HG03558 (cell line): ENCODE measurements at regions not wholly inside any gene's neighbourhood (a gene's known extent, or its start where the extent isn't known, plus 50 kb on each side); places are given as distances from the start of the nearest gene placed in this dataset.
A peak's percentile ranks its signal among the peaks of the same experiment; 100 is the strongest.
"Not testable (repeated sequence)": the region's sequence is repeated elsewhere in the genome, so short reads cannot be mapped to it uniquely, and the experiment has no call there.

Experiments used
- ATAC-seq: cut with Tn5 transposase; IDR thresholded peaks from one replicate; pipeline ENCODE4 v1.9.1; 2021; ENCODE audit warnings: moderate number of reproducible peaks; ENCODE audit not compliant: unreplicated experiment; ENCODE audit errors: extremely low read depth

DNA sequence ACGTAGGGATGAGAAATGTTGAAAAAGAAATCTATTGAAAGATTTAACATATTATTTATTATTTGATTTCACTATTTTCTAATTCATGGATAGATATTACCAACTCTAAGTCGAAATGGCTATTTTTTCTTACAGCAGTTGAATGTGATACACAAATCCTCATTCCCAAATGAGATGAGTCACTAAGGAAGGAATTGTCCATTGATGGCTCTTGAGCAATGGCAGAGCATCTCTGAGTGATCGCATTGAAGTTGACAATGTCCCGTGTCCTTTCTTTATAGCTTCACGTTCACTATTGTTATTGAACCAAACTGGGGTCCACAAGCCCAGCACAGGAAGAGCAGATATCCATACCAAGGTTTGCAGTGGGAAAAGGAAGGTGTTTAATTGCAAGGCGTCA is 648.3 kb upstream of the SPRY2 start:
- no peak for ATAC-seq

DNA sequence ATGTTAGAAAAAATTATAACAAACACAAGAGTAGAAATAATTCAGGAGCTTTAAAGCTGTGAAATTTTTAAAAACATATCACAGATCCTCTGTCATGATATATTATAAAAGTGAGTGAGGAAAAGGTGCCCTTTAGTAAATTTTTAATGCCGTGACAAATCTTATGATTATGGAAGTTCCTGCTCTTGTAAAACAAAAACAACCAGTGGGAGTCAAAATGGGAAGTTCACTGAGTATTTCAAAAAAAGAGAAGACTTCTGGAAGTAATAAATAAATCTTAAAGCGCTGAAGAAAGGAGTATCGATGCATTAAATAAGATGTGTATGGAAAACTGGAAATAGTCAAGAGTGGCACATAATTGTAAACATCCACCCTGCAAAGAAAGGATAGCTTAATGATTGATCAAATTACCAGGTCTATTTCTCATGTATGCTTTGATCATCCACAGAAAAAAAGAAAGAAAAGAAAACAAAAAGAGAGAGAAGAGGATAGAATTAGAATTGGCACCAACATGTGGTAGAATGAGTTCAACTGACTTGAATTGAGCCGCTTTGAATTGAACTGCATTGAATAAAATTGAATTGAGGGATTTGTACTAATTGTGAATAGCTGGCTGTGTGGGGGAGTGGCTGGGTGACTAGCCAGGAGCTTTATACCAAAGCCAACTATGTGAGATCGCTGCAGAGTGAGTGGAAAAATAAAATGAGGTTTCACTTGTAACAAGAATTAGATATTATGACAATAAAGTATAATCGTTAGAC is 647.6 kb upstream of the SPRY2 start:
- ATAC-seq, result no peak

DNA sequence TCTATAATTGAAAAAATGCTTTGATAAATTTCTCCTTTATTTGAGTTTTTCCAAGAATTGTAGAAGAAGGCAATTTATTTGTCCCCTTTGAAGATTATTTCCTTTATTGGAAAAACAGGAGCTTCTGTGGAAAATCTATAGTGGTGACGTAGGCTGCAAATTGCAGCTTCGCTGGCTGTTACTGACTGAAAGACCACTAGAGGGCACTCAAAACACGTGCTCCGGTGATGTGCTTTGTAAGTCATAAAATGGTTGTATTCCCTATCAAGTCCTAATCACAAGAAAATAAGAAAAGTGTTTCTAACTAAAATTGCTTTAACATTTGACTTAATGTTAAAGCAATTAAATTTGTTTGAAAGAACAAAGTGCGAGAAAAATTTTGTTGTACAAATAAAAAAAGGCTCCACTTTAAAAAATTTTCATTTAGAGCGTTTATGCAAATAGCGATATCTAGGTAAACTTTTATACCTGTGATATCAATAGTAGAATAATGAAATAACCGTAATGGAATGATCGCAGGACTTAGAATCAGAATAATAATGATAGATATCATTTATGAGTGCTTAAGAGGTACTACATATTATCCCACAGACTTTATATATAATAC is 638.2 kb upstream of the SPRY2 start:
- ATAC-seq, result peak; percentile 90

DNA sequence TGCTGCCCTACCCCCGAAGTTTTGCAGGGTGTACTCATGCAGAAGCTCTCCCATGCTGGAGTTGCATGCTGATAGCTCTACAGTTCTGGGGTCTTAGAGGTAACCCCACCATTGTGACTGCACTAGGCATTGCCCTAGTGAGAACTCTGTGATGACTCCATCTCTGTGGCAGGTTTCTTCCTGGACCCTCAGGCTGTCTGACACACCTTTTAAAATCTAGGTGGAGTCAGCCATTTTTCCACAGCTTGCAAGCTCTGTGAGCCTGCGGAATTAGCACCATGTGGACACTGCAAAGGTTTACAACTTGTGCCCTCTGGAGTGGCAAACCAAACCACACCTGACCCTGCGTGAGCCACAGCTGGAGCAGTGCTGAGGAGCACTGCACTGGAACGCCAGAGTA is 636.2 kb upstream of the SPRY2 start:
- no peak for ATAC-seq

DNA sequence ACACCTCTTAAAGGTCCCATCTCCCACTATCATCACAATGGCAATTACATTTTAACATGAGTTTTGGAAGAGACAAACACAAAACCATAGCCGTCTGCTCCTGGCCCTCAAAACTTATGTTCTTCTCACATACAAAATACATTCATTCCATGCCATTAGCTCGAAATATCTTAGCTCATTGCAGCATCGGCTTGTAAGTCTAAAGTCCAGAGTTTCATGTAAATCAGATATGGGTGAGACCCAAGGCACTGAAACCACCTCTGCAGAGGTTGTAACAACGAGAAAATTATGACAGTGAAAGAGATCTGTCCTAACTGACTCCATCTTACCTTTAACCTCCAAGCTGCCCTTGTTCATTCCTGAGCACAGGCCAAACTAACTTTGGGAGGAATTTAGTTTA is 635.0 kb upstream of the SPRY2 start:
- ATAC-seq, result no peak

DNA sequence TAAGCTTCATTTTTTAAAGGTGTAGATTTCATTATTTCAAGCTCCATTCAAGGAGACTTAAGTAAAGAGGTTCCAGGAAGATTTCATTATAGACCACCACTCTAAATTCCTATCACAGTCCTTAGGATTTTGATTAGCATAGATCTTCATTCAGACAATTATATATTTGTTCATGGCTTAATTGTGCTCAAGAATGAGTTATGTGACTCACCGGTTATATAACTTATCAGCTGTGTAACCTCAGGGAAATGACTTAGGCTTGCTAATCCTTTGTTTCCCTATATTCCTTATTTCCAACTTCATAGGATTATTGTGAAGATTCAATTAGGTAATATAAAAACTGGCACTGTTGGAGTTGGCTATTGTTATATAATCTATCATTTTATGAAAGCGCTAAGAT is 632.8 kb upstream of the SPRY2 start:
- ATAC-seq, result no peak

DNA sequence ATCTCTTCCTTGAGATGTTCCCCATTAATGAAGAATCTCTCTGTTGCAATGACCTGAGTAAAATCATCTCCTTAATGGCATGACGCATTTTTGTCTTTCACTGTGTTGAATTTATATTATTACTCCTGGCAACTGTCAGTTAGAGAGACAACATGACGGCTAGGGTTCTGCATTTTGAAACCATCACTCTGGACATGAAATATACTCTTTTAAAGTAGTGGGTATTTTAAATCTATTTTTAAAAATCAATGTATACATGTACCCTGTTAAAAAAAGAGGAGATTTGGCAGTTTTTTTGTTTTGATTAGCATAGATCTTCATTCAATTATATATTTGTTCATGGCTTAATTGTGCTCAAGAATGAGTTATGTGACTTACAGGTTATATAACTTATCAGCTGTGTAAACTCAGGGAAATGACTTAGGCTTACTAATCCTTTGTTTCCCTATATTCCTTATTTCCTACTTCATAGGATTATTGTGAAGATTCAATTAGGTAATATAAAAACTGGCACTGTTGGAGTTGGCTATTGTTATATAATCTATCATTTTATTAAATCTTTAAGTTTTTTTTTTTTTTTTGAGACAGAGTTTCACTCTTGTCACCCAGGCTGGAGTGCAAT is 632.0 kb upstream of the SPRY2 start:
- no peak for ATAC-seq

DNA sequence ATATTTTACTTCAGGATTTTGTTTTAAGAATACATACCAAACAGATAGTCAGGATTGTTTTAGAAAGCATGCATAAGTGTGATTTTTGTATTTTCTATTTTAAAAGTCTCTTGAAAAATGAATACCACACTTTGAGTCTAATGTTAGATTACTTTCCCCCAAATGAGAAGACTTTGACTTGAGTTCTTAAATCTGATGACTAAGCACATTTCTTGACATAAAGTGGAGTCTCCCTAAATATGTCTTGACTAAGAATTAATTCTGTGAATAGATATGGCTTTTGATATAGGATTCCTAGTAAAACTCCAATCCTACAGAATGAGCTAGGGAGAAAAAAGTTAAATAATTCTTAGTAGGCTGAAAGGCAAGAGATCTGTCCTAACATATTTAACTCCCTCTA is 624.2 kb upstream of the SPRY2 start:
- no peak for ATAC-seq

DNA sequence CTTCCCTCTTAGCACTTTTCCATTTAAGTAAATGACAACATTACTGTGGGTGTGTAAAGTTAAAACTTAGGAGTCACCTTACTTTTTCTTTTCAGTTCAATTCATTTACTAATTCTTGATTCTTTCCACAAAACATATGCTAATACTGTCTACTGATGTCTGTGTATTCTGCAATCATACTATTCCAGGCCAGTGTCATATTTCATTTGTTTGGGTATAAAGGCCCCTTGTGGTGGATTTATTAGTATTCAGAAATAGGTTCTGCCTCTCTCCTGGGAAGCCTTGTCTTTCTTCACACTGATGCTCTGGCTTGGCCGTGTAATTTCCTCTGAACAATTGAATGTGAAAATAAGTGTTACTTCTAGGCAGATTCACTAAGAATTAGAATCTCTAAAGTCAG is 621.9 kb upstream of the SPRY2 start:
- ATAC-seq, result no peak

DNA sequence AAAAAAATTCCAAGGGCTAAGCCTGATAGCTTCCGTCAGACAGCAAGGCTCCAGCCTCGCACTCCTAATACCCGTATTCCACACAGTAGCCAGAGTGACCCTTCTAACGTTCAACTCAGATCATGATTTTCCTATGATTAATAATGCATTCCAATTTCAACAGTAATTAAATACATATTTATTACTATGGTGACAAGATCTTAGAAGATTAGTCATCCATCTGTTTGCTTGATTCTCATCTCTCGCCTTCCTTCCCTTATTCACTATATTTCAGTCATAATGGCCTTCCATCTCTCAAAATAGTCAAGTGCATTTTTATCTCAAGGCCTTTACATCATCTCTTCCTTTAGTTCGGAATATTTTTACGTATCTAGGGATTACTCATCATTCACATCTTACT is 621.2 kb upstream of the SPRY2 start:
- ATAC-seq, result no peak

DNA sequence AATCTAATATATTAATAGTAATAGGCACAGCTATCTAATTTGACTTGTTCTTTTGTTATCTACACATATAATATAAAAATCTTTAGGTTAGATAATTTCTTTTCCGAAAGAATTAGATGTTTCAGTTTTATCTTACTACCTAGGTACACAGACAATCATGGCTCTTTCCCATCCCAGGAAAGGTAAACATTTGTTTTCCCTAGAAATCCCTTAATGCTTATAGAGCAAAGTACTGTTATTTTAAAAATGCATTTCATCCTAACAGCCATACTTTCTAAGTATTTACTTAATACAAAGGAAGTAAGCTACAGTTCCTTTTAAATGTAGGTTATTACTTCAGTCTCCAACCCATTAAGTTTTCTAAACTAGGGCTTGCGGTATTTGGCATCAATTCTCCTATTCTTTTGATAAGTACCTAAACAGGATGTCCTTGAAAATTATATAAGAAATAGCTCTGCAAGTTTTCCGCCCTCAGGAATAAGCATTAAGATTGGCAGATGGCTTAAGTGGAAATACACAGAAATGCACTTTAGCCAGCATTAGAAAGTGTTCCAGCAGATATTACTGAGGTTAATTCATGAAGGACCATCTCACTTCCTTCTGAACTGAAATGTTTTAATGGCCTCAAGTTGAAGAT is 616.2 kb upstream of the SPRY2 start:
- ATAC-seq, result no peak

DNA sequence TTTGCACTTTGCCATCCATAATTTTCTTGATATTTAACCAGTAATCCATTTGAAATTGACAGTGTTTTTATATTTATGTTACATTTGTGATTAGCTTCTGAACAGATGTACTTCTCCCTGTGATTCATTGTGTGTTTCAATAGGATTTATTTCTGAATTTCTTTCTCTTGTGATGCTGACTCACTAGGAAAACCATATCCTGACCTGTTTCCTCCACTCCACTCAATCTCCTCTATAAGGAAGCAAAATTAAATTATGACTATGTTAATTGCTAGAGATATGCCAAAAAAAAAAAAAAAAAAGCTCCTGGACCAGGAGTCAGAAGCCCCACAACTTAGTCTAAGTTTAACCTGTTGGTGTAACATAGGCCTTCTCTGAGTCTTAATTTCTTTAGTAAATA is 614.6 kb upstream of the SPRY2 start:
- ATAC-seq, result no peak

DNA sequence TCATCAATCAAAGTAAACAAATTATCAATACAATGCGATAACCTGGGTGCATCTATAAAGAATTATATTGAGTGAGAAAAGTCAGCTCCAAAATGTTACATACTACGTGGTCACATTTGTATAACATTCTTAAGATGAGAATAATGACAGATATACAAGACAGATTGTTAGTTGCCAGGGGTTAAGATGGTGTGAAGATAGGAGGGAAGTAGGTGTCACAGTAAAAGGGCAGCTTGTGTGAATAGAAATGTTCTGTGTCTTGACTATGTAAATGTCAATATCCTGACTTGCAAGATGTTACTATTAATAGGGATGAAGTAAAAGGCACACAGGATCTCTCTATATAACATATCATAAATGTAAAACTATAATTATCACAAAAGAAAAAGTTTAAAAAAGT is 611.2 kb upstream of the SPRY2 start:
- ATAC-seq, result no peak

DNA sequence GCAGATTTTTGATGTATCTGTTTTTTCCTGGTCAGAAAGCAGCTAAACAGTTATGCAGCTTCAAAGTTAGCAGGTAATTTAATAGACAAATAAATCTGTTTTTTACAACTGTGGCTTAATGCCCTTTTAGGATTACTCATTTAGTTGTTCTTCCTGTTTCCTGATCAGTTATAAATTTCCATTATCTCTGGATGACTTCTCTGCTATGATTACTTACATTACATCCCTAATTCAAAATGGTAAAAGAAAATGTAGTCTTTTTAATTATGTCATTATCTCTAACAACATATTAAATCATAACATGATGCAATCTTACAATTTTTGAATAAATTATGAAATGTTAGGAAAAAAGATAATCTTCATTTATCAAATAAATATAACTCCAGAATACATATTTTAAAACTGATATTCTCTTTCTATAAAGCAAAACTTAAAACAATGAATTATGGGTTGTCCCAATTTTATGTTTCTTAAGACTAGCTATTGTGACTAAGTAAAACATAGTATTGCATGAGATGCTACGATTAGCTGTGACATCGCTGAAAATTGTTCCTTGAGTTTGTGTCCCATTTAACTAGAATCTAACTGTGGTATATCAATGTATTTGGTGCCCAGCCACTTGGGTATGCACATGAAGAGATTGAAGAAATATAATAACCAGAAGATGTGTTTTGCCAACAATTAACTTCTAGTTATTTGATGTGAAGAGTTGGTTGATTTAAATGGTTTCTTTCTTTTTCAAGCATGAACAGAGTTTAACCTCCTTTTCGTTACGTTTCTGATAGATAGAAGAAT is 605.3 kb upstream of the SPRY2 start:
- no peak for ATAC-seq

DNA sequence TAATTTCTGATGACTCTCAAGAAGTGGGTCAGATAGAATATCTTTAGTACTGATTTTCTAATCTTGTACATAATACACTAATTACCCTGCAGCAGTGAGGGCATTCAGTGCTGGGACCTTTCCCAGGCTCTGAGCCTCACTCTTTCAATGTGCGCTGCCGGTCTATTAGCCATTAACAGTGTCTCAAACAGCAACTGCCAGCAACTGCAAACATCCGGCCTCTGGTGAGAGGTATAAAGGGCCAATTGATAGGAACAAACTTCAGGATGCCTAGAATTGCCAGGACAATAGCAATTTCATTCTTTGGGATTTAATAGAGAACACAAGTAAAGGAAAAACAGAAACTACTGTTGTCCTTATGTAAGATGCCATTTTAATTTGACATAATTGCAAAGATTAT is 604.4 kb upstream of the SPRY2 start:
- no peak for ATAC-seq

DNA sequence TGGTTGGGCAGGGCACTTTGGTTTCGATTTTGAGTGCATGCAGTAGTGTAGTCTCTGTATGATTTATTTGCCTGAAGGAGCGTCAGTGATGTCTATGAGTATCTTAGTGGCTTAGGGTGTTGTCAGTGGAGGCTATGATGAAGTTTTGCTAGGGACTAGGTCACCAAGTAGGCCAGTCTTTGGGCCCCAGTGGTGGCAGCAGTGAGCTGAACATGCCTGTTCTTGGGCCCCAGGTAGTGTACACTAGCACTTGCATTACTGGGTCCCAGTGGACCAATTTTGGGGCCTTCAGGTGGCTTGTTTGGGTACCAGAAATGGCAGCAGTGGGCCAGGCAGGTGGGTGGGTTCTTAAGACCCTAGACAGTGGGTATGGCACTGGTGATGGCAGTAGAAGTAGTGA is 598.7 kb upstream of the SPRY2 start:
- ATAC-seq, result no peak

DNA sequence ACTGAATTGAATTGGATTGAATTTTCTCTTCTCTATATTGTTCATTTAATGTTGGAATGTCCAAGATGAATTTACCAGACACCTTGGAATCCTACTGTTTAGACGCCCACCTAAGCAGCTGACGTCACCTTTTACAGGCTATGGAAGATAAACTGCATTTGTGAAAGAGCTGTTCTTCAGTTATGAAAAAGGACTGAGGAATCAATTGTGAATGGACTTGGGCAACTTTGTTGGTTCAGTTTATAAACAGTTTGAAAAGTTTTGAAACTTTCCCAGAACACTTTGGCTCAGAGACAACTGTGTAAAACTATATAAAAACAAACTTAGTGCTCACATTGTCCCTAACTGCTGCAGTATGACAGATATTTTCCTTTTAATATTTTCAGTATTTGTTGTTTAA is 590.8 kb upstream of the SPRY2 start:
- no peak for ATAC-seq

DNA sequence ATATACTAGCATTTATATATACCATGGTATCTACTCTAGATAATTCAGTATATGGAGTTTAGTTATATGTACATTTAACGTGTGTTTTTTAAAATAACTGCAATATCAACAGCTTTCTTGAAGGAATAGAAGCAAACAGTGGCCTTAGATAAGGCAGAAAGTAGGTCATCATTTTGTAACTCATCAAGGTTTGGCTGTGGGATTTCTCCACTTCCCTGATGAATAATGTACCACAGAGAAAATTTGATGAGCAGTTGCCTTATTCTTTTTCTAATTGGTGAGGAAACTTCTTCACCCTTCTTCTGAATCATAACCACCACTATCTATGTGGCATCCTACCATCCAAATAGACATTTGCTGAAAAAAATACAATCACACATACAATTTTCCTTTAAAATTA is 590.2 kb upstream of the SPRY2 start:
- no peak for ATAC-seq

DNA sequence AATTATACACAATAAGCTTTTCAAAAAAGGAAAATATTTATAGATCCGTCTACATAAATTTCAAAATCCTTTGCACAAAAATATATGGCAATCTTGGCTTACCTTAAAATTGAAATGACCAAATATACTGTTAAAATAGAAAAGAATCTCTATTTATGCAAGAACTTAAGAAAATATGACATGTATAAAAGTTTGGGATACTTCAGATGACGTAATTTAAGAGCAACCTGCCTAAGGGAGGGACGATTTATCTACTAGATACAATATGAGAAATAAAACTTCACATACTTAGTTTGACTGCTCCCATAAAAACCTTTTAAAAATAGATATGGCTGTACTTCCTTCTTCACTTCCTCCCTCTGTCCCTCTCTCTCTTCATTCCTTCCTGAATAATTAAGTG is 587.3 kb upstream of the SPRY2 start:
- no peak for ATAC-seq

DNA sequence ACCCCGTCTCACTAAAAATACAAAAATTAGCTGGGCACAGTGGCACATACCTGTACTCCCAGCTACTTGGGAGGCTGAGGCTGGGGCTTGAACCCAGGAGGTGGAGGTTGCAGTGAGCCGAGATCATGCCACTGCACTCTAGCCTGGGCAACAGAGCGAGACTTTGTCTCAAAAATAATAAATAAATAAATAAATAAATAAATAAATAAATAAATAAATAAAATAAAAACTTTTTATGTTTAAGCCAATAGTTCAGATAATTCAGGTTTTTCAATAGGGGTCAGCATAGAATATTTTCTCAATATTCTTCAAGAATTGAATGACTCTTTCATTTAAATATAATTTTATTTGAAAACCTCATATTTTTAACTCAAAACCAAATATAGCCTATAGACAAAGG is 585.1 kb upstream of the SPRY2 start:
- not testable (repeated sequence) for ATAC-seq

DNA sequence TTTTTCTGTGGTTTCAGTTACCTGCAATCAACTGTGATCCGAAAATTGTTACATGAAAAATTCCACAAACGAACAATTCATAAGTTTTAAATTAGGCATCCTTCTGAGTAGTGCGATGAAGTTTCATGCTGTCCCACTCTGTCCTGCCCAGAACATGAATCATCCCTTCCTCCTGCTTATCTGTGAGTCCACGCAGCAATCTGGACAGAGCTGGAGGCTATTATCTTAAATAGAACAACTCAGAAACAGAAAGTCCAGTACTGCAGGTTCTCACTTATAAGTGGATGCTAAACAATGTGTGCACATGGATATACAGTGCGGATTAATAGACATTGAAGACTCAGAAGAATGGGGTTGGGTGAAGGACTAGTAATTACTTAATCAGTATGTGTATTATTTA is 583.7 kb upstream of the SPRY2 start:
- no peak for ATAC-seq
